ENCODE measurements at regions not wholly inside any gene's neighbourhood (a gene's known extent, or its start where the extent isn't known, plus 50 kb on each side); places are given as distances from the start of the nearest gene placed in this dataset.

GRCh38 chr12:132395192-132395907 is 66.0 kb upstream of the GALNT9 start:
- no peak for DNase-seq (ENCODE audit: low read depth in 4 of 4, low spot score in 1 of 4)

- DNase-seq (ENCODE audit: low read depth in 4 of 4, low spot score in 1 of 4) = peak in 2 of 4 experiments; percentile 7 to 18
These were observed 64.9 kb upstream of the GALNT9 start for GRCh38 chr12:132393991-132394949.

- DNase-seq (ENCODE audit: low read depth in 4 of 4, low spot score in 1 of 4) = no peak
These were observed 63.9 kb upstream of the GALNT9 start for GRCh38 chr12:132393245-132393795.

GRCh38 chr12:132392389-132393244 is 63.2 kb upstream of the GALNT9 start:
- no peak for DNase-seq (ENCODE audit: low read depth in 4 of 4, low spot score in 1 of 4)

- DNase-seq (ENCODE audit: low read depth in 4 of 4, low spot score in 1 of 4) = no peak
These were observed 62.1 kb upstream of the GALNT9 start for GRCh38 chr12:132391326-132392041.

- no peak for DNase-seq (ENCODE audit: low read depth in 4 of 4, low spot score in 1 of 4)
These were observed 61.1 kb upstream of the GALNT9 start for GRCh38 chr12:132390287-132391076.

- no peak for DNase-seq (ENCODE audit: low read depth in 4 of 4, low spot score in 1 of 4)
These were observed 60.3 kb upstream of the GALNT9 start for GRCh38 chr12:132389526-132390286.

- no peak for DNase-seq (ENCODE audit: low read depth in 4 of 4, low spot score in 1 of 4)
These were observed 59.6 kb upstream of the GALNT9 start for GRCh38 chr12:132389026-132389425.

GRCh38 chr12:132388379-132389015 is 59.1 kb upstream of the GALNT9 start:
- no peak for DNase-seq (ENCODE audit: low read depth in 4 of 4, low spot score in 1 of 4)

GRCh38 chr12:132386926-132387497 is 57.6 kb upstream of the GALNT9 start:
- no peak for DNase-seq (ENCODE audit: low read depth in 4 of 4, low spot score in 1 of 4)

GRCh38 chr12:132385923-132386751 is 56.7 kb upstream of the GALNT9 start:
- DNase-seq (ENCODE audit: low read depth in 4 of 4, low spot score in 1 of 4) = no peak

- DNase-seq (ENCODE audit: low read depth in 4 of 4, low spot score in 1 of 4) = no peak
These were observed 55.8 kb upstream of the GALNT9 start for GRCh38 chr12:132384916-132385774.

GRCh38 chr12:132380641-132381040 is 51.3 kb upstream of the GALNT9 start:
- no peak for DNase-seq (ENCODE audit: low read depth in 4 of 4, low spot score in 1 of 4)

- DNase-seq (ENCODE audit: low read depth in 4 of 4, low spot score in 1 of 4) = no peak
These were observed 50.6 kb upstream of the GALNT9 start for GRCh38 chr12:132379996-132380395.

GRCh38 chr12:132379576-132379975 is 50.2 kb upstream of the GALNT9 start:
- DNase-seq (ENCODE audit: low read depth in 4 of 4, low spot score in 1 of 4) = no peak

Data from stimulated activated CD4-positive, alpha-beta T cell treated with anti-CD3 and anti-CD28 coated beads, Interleukin-1b, Interleukin-23, amount 100 ng/mL, for 24 hours (primary cell).